Omental fat pad (tissue), 3 donors: ENCODE measurements at regions not wholly inside any gene's neighbourhood (a gene's known extent, or its start where the extent isn't known, plus 50 kb on each side); places are given as distances from the start of the nearest gene placed in this dataset.

Experiments used
- ATAC-seq: fragments of 150-250 bp; one replicate; pipeline ENCODE4 v1.9.1; 2016; ENCODE audit warnings: mild to moderate bottlenecking, moderate library complexity; ENCODE audit not compliant: low FRiP score
- DNase-seq: peaks from one replicate; pipeline ENCODE4 v3.0.0-alpha.2; 2019; ENCODE audit warnings: low spot score
- TF ChIP-seq, protein P1 (sequence below), 3 donors: fragments of 450-650 bp; IDR thresholded peaks; one replicate each; pipeline ENCODE4 v1.5.1; 2016 to 2017; ENCODE audit warnings: antibody characterized with exemption in 3 of 3, mild to moderate bottlenecking in 3 of 3, moderate library complexity in 2 of 3

DNA sequence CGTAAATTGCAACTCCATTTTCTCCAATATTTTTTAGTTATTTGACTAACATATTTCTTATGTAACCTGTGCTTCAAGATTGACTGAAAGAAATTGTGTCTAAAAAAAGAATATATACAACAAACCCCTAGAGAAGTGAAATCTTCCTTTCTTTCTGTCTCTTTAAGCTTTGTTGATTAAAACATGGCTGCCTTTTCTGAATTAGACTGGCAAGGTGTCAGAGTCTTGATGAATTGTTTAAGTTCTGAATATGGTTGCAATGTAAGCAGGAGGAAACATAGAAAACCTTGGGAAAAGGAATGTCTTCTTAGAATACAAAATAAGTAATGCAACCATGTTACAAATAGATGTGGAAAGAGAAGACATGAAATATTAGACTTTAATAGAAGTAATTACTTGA lies 209.8 kb upstream of the CTNND2 start:
- no peak for ATAC-seq
- TF ChIP-seq, protein P1, sequence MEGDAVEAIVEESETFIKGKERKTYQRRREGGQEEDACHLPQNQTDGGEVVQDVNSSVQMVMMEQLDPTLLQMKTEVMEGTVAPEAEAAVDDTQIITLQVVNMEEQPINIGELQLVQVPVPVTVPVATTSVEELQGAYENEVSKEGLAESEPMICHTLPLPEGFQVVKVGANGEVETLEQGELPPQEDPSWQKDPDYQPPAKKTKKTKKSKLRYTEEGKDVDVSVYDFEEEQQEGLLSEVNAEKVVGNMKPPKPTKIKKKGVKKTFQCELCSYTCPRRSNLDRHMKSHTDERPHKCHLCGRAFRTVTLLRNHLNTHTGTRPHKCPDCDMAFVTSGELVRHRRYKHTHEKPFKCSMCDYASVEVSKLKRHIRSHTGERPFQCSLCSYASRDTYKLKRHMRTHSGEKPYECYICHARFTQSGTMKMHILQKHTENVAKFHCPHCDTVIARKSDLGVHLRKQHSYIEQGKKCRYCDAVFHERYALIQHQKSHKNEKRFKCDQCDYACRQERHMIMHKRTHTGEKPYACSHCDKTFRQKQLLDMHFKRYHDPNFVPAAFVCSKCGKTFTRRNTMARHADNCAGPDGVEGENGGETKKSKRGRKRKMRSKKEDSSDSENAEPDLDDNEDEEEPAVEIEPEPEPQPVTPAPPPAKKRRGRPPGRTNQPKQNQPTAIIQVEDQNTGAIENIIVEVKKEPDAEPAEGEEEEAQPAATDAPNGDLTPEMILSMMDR (IDR thresholded peaks at IDR 0.05): no peak
- DNase-seq: no peak

DNA sequence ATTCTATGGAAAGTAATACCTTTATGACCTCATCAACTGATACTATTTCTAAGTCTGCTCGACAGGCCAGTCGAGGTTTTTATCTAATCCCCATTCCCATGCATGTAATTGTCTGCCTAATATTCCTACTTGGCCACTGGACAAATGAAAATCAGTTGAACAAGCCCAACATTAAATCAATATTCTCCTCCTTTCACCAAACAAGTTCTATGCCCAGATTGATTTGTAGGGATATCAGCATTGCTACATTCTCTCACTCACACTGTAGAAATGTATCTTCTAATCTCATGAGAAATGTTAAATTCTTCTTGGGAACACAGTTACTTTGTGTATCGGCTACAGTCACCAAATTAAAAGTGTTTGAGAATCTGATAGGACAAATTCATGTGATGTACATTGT lies 208.8 kb upstream of the CTNND2 start:
- DNase-seq (no peak), ATAC-seq (no peak)
- TF ChIP-seq, protein P1 (IDR thresholded peaks at IDR 0.05): no peak

DNA sequence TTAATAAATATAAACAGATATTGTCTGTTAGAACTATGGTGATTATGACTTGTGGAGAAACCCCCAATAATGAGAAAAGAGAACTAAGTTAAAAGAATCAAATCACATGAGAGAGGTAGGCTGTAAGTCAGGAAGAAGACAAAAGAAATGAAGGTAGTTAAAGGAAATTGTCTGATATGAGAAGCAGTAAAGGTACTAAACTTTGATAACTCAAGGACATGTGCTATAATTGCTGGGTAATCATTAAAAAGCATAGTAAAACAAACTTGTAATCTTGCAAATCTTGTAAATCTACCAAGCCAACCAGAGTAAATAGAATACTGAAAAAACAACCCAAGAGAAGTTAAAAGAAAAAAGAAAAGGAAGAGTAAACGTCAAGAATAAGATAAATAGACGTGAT lies 207.0 kb upstream of the CTNND2 start:
- no peak for DNase-seq
- TF ChIP-seq, protein P1 (IDR thresholded peaks at IDR 0.05): no peak
- ATAC-seq: no peak

DNA sequence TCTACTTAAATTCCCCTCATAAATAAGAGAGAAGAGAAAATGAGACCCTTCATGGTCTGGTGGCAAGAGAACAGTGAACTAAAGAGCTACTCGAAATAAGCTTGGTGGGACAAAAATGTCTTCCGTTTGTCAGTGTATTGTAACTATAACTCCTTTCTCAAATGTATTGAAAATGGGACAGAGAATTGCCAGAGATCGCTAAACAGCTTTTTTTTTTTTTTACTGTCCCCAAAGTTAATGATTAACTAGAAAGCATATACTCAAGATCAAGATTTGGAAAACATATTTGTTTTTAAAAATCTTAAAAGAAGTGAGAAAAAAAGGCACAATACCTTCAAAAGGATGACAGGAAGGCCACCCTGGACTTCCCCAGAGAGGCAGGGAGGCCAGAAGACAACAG lies 206.4 kb upstream of the CTNND2 start:
- ATAC-seq (no peak), DNase-seq (no peak)
- TF ChIP-seq, protein P1 (IDR thresholded peaks at IDR 0.05): no peak

DNA sequence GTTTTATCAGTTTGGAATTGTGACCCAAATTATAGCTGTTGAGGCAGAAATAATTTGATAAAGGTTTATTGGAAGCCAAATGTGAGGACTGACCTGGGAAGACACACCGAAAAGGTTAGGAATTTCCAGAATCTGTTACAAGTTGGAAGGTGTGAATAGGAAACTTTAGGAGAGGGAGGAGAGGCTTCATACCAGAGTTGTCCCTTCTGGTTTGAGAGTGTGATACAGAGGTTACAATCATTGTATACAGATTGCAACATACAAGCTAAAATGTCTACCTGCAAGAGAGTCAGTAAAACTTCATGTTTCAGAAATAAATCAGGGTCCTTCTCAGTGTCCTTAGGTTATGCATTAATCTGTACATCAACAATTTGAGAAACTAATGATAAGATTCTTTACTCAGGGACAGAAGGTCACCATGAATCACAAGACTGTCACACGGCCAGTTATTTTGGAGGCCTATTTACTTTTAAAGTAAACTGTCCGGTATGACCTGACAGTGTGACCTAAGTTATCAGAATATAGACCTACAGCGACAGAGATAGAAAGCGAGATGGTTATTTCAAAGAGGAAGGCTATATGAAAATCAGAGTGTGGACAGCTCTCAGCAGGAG lies 204.9 kb upstream of the CTNND2 start:
- ATAC-seq (no peak), DNase-seq (no peak)
- TF ChIP-seq, protein P1 (IDR thresholded peaks at IDR 0.05): no peak

DNA sequence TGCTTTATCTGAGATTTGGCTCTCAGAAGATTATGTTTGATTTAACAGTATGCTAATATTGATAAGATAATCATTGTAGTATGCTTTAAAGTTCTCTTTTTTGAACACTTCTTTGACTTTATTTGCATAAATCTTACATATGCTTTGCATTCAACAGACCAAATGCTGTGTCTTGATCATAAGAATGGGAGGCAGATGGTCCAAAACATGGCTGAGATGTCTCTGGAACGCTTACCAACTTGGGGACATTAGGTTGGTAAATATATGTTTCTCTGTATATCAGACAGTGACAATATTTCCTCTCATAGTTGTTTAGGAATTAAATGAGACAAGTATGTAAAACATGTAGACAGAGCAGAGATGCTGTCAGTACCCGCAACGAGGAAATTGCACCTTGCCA lies 197.9 kb upstream of the CTNND2 start:
- DNase-seq: no peak
- ATAC-seq: no peak
- TF ChIP-seq, protein P1 (IDR thresholded peaks at IDR 0.05): no peak

DNA sequence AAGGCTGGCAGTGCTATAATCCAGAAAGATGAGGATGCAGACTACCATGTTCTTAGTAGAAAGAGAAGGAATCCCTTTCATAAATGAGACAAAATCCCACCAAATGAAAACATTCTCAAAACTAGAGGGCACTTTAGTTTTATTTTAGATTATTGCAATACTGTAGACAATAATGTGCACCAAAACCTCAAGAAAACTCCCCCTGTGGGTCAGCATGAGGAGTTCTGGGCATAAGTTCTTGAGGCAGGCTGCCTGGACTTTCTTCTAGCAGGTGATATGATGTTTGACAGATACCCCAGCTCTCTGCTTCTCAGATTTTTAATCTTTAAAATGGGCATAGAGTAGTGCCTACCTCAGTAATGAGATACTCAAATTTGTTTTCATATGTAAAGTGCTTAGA lies 196.3 kb upstream of the CTNND2 start:
- DNase-seq (no peak), ATAC-seq (no peak)
- TF ChIP-seq, protein P1 (IDR thresholded peaks at IDR 0.05): no peak
